ENCODE measurements at regions not wholly inside any gene's neighbourhood (a gene's known extent, or its start where the extent isn't known, plus 50 kb on each side); places are given as distances from the start of the nearest gene placed in this dataset.

DNA sequence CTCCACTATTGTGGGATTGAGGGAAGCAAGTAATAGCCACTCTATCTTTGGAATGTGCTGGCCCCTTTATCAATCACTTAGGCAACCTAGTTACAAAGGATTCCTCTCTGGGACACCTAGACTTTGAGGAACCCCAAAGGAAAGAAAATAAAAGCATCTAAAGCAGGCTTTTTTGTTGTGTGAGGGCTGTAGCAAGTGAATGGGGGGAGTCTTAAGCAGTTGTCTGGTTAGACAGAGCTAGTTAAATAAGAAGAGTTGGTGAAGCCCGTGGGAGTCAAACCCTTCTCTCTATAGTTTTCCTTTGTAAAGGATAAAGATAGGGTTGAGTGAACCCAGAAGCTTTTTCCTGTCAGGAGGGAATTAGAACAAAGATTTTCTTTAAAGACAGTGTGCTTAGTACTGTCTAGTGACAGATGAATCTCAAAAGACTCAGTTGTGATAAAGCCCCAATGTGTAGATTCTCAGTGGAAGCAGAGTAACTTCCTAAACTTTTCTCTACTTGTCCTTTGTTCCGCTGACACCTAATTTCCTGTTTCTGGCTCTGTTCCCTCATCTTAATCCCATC is 63.3 kb downstream of the HDGFL1 start:
- Histone ChIP-seq H3K36me3 (no peaks in the 10 kb centered on the region), H3K4me1 (no peaks in the 10 kb centered on the region), H3K27ac (no peak overlapping the region), H3K27me3 (no peaks in the 10 kb centered on the region), H3K9me3 (no peaks in the 10 kb centered on the region), H3K4me3 (no peak overlapping the region)
- TF ChIP-seq EP300 (IDR thresholded peaks at IDR 0.05; ENCODE audit: low read depth), result no peak
- in situ Hi-C loops (cut with MboI; ENCODE audit: low pct_ligation_motif_present in 1 of 4, low pct_unique_long_range_greater_than_20kb in 1 of 4, low sequenced_read_pairs in 3 of 4), result no loop called here
- no peak for DNase-seq
- WGBS, 2 donors (ENCODE audit: low coverage in 1 of 2), result 91 to 100% methylated on average over 2 of the region's 2 CpGs
- intact Hi-C loops (cut with DNase I; ENCODE audit: low total_unique reads), result no loop called here

GRCh38 chr6:22636452-22636851 is 67.1 kb downstream of the HDGFL1 start:
- Histone ChIP-seq H3K4me1 (no peaks in the 10 kb centered on the region), H3K27me3 (no peaks in the 10 kb centered on the region), H3K9me3 (no peaks in the 10 kb centered on the region), H3K4me3 (no peak overlapping the region), H3K36me3 (no peaks in the 10 kb centered on the region), H3K27ac (no peak overlapping the region)
- 88 to 90% methylated on average over 4 of the region's 4 CpGs for WGBS, 2 donors (ENCODE audit: low coverage in 1 of 2)
- in situ Hi-C loops (cut with MboI; ENCODE audit: low pct_ligation_motif_present in 1 of 4, low pct_unique_long_range_greater_than_20kb in 1 of 4, low sequenced_read_pairs in 3 of 4), result no loop called here
- TF ChIP-seq EP300 (IDR thresholded peaks at IDR 0.05; ENCODE audit: low read depth) (no peak), POLR2A (IDR thresholded peaks at IDR 0.05) (no peak)
- no peak for DNase-seq
- intact Hi-C loops (cut with DNase I; ENCODE audit: low total_unique reads), result no loop called here

GRCh38 chr6:22637782-22638181 is 68.4 kb downstream of the HDGFL1 start:
- Histone ChIP-seq H3K36me3 (no peaks in the 10 kb centered on the region), H3K27ac (no peak overlapping the region), H3K9me3 (no peaks in the 10 kb centered on the region), H3K27me3 (no peaks in the 10 kb centered on the region), H3K4me3 (no peak overlapping the region), H3K4me1 (no peaks in the 10 kb centered on the region)
- in situ Hi-C loops (cut with MboI; ENCODE audit: low pct_ligation_motif_present in 1 of 4, low pct_unique_long_range_greater_than_20kb in 1 of 4, low sequenced_read_pairs in 3 of 4), result no loop called here
- 84 to 89% methylated on average over 4 to 6 of the region's 6 CpGs for WGBS, 2 donors (ENCODE audit: low coverage in 1 of 2)
- no peak for TF ChIP-seq POLR2AphosphoS5 (IDR thresholded peaks at IDR 0.05)
- no peak for TF ChIP-seq EP300 (IDR thresholded peaks at IDR 0.05; ENCODE audit: low read depth)
- no peak for TF ChIP-seq POLR2A (IDR thresholded peaks at IDR 0.05)
- no peak for TF ChIP-seq CTCF (IDR thresholded peaks at IDR 0.05)
- DNase-seq, result no peak
- intact Hi-C loops (cut with DNase I; ENCODE audit: low total_unique reads), result no loop called here

DNA sequence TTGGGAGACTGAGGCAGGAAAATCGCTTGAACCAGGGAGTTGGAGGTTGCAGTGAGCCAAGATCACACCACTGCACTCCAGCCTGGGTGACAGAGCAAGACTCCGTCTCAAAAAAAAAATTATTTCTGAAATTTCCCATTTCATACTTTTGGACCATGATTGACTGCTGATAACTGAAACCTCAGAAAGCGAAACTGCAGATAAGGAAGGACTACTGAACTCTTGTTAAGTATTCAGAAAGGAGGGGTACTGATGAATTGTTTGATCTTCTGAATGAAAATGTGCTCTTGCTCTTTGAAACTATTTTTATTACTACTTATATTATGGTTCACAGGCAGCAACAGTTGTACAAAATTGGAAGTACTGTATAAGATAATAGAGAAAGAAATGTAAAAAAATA is 69.0 kb downstream of the HDGFL1 start:
- Histone ChIP-seq H3K4me1 (no peaks in the 10 kb centered on the region), H3K4me3 (no peak overlapping the region), H3K36me3 (no peaks in the 10 kb centered on the region), H3K9me3 (no peaks in the 10 kb centered on the region), H3K27ac (no peak overlapping the region), H3K27me3 (no peaks in the 10 kb centered on the region)
- intact Hi-C loops (cut with DNase I; ENCODE audit: low total_unique reads) (no loop called here), in situ Hi-C loops (cut with MboI; ENCODE audit: low pct_ligation_motif_present in 1 of 4, low pct_unique_long_range_greater_than_20kb in 1 of 4, low sequenced_read_pairs in 3 of 4) (no loop called here)
- no peak for DNase-seq
- WGBS, 2 donors (ENCODE audit: low coverage in 1 of 2), result 50 to 58% methylated on average over 3 of the region's 3 CpGs
- TF ChIP-seq POLR2A (IDR thresholded peaks at IDR 0.05) (no peak), POLR2AphosphoS5 (IDR thresholded peaks at IDR 0.05) (no peak), EP300 (IDR thresholded peaks at IDR 0.05; ENCODE audit: low read depth) (no peak), CTCF (IDR thresholded peaks at IDR 0.05) (no peak)

DNA sequence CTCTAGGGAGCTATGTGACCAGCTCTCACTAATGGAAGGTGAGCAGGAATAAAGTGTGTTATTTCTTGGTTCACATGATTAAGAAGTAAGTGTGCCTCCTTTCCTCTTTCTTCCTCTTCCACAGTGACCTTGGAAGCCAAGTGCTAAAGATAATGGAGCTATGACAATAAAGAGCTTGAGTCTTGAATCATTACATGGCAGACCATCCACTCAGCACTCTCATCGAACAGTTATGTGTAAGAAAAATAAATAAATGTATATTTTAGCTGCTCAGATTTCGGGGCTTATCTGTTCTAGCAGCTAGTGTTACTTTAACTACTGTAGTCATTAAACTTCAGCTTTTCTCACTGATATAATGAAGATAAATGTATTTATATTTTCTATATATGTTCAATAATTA is 72.9 kb downstream of the HDGFL1 start:
- Histone ChIP-seq H3K4me1 (no peaks in the 10 kb centered on the region), H3K4me3 (no peak overlapping the region), H3K36me3 (no peaks in the 10 kb centered on the region), H3K9me3 (no peaks in the 10 kb centered on the region), H3K27me3 (no peaks in the 10 kb centered on the region), H3K27ac (no peak overlapping the region)
- no peak for DNase-seq
- intact Hi-C loops (cut with DNase I; ENCODE audit: low total_unique reads), result no loop called here
- TF ChIP-seq CTCF (IDR thresholded peaks at IDR 0.05), result no peak
- TF ChIP-seq POLR2A (IDR thresholded peaks at IDR 0.05), result no peak
- TF ChIP-seq EP300 (IDR thresholded peaks at IDR 0.05; ENCODE audit: low read depth), result no peak
- TF ChIP-seq POLR2AphosphoS5 (IDR thresholded peaks at IDR 0.05), result no peak
- 79 to 83% methylated on average over 2 of the region's 2 CpGs for WGBS, 2 donors (ENCODE audit: low coverage in 1 of 2)
- in situ Hi-C loops (cut with MboI; ENCODE audit: low pct_ligation_motif_present in 1 of 4, low pct_unique_long_range_greater_than_20kb in 1 of 4, low sequenced_read_pairs in 3 of 4), result no loop called here

All from transverse colon (tissue), 4 donors.